Neural progenitor cell (in vitro differentiated cells): ENCODE measurements at regions not wholly inside any gene's neighbourhood (a gene's known extent, or its start where the extent isn't known, plus 50 kb on each side); places are given as distances from the start of the nearest gene placed in this dataset.

Experiments
- DNase-seq: peaks from one replicate; pipeline ENCODE4 v3.0.0-alpha.2; 2016; ENCODE audit warnings: low spot score
- H2AFZ ChIP-seq: fragments of 200-600 bp; sonication (generic); replicated peaks from 2 replicates; pipeline ENCODE4 v1.6.1; 2016; ENCODE audit warnings: antibody characterized with exemption
- H3F3A ChIP-seq: fragments of 200-600 bp; sonication (generic); 2 replicates; pipeline ENCODE4 v1.6.1; 2016; ENCODE audit warnings: antibody characterized with exemption, low read depth
- H3K27ac ChIP-seq: fragments of 200-600 bp; sonication (generic); 2 replicates; pipeline ENCODE4 v1.5.1; 2016; ENCODE audit warnings: mild to moderate bottlenecking
- H3K27me3 ChIP-seq: fragments of 200-600 bp; sonication (generic); 2 replicates; pipeline ENCODE4 v1.6.1; 2016; ENCODE audit warnings: mild to moderate bottlenecking, moderate library complexity
- H3K36me3 ChIP-seq: fragments of 200-600 bp; sonication (generic); 2 replicates; pipeline ENCODE4 v1.5.1; 2016
- H3K4me1 ChIP-seq: fragments of 200-600 bp; sonication (generic); 2 replicates; pipeline ENCODE4 v1.6.1; 2016; ENCODE audit warnings: mixed run types
- H3K4me2 ChIP-seq: fragments of 200-600 bp; sonication (generic); 2 replicates; pipeline ENCODE4 v1.6.1; 2016
- H3K4me3 ChIP-seq: fragments of 200-600 bp; sonication (generic); 2 replicates; pipeline ENCODE4 v1.5.1; 2016
- H3K79me2 ChIP-seq: fragments of 200-600 bp; sonication (generic); 2 replicates; pipeline ENCODE4 v1.6.1; 2016; ENCODE audit warnings: low read depth
- H3K9ac ChIP-seq: fragments of 200-600 bp; sonication (generic); 2 replicates; pipeline ENCODE4 v1.6.1; 2016
- H3K9me3 ChIP-seq: fragments of 200-600 bp; sonication (generic); 2 replicates; pipeline ENCODE4 v1.5.1; 2016; ENCODE audit warnings: low read depth
- H4K20me1 ChIP-seq: fragments of 200-600 bp; sonication (generic); 2 replicates; pipeline ENCODE4 v1.6.1; 2016; ENCODE audit warnings: low read depth
- H3K27ac Mint-ChIP-seq: 3 replicates; pipeline ENCODE4 v1.8.0; 2021; ENCODE audit warnings: mixed read lengths
- H3K27me3 Mint-ChIP-seq: 2 replicates; pipeline ENCODE4 v1.8.0; 2022; ENCODE audit warnings: low read depth, mild to moderate bottlenecking, inconsistent platforms, moderate library complexity, mixed read lengths; ENCODE audit not compliant: insufficient read depth
- H3K36me3 Mint-ChIP-seq: 3 replicates; pipeline ENCODE4 v1.8.0; 2021; ENCODE audit warnings: mixed read lengths
- H3K4me1 Mint-ChIP-seq: 3 replicates; pipeline ENCODE4 v1.8.0; 2021; ENCODE audit warnings: mixed read lengths
- H3K4me3 Mint-ChIP-seq: 3 replicates; pipeline ENCODE4 v1.8.0; 2021; ENCODE audit warnings: mild to moderate bottlenecking, moderate library complexity, mixed read lengths
- H3K9me3 Mint-ChIP-seq: 3 replicates; pipeline ENCODE4 v1.8.0; 2020; ENCODE audit warnings: mixed read lengths
- EZH2 ChIP-seq: fragments of 200-600 bp; sonication (generic); IDR thresholded peaks from 2 replicates; pipeline ENCODE4 v1.6.1; 2017; ENCODE audit warnings: antibody characterized with exemption, mild to moderate bottlenecking, moderate library complexity
- EZH2phosphoT487 ChIP-seq: fragments of 200-600 bp; sonication (generic); IDR thresholded peaks from 2 replicates; pipeline ENCODE4 v1.6.1; 2017; ENCODE audit warnings: antibody characterized with exemption
- TF ChIP-seq, protein P1 (sequence below): fragments of 200-600 bp; sonication (generic); IDR thresholded peaks from 2 replicates; pipeline ENCODE4 v1.5.1; 2017; ENCODE audit warnings: antibody characterized with exemption, mild to moderate bottlenecking

DNA sequence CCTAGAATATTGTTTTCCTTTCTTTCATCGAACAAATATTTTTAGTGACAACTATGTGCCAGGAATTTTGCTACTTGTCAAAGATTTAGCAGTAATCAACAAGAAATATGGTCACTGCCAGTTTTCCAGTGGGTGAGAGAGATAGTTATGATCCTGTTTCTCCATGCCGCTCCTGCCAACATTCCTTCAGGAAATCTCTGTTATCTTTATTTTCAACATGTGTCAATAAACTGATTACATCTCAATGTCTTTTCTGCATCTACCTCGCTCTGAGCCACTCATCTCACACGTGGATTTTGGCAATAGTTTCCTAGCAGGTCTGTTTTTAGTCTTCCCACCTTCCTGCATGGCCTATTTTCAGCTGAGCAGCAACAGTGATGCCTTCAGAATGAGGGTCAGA lies 650.0 kb upstream of the STXBP6 start:
- H3K9me3 ChIP-seq, result no peaks in the 10 kb centered on the region
- H4K20me1 ChIP-seq, result no peaks in the 10 kb centered on the region
- Mint-ChIP-seq H3K27ac (no peak overlapping the region), H3K9me3 (no peaks in the 10 kb centered on the region), H3K27me3 (no peaks in the 10 kb centered on the region), H3K36me3 (no peaks in the 10 kb centered on the region), H3K4me1 (no peaks in the 10 kb centered on the region), H3K4me3 (no peak overlapping the region)
- DNase-seq, result no peak
- no peaks in the 10 kb centered on the region for H3K4me1 ChIP-seq
- H3K27me3 ChIP-seq, result no peaks in the 10 kb centered on the region
- no peak overlapping the region for H3K9ac ChIP-seq
- H3K4me2 ChIP-seq, result no peak overlapping the region
- H3K79me2 ChIP-seq, result no peaks in the 10 kb centered on the region
- H3F3A ChIP-seq, result no peaks in the 10 kb centered on the region
- no peaks in the 10 kb centered on the region for H3K36me3 ChIP-seq
- H2AFZ ChIP-seq, result no peak overlapping the region
- H3K4me3 ChIP-seq, result no peak overlapping the region
- TF ChIP-seq EZH2phosphoT487 (no peak), EZH2 (no peak)
- TF ChIP-seq, protein P1, sequence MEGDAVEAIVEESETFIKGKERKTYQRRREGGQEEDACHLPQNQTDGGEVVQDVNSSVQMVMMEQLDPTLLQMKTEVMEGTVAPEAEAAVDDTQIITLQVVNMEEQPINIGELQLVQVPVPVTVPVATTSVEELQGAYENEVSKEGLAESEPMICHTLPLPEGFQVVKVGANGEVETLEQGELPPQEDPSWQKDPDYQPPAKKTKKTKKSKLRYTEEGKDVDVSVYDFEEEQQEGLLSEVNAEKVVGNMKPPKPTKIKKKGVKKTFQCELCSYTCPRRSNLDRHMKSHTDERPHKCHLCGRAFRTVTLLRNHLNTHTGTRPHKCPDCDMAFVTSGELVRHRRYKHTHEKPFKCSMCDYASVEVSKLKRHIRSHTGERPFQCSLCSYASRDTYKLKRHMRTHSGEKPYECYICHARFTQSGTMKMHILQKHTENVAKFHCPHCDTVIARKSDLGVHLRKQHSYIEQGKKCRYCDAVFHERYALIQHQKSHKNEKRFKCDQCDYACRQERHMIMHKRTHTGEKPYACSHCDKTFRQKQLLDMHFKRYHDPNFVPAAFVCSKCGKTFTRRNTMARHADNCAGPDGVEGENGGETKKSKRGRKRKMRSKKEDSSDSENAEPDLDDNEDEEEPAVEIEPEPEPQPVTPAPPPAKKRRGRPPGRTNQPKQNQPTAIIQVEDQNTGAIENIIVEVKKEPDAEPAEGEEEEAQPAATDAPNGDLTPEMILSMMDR, result no peak
- no peak overlapping the region for H3K27ac ChIP-seq

GRCh38 chr14:25698111-25698510 lies 648.2 kb upstream of the STXBP6 start:
- Mint-ChIP-seq H3K36me3 (no peaks in the 10 kb centered on the region), H3K27ac (no peak overlapping the region), H3K4me1 (no peaks in the 10 kb centered on the region), H3K4me3 (no peak overlapping the region), H3K27me3 (no peaks in the 10 kb centered on the region), H3K9me3 (no peaks in the 10 kb centered on the region)
- no peaks in the 10 kb centered on the region for H3K79me2 ChIP-seq
- H4K20me1 ChIP-seq, result no peaks in the 10 kb centered on the region
- H3K27ac ChIP-seq, result no peak overlapping the region
- no peak for DNase-seq
- no peaks in the 10 kb centered on the region for H3K27me3 ChIP-seq
- H3K4me3 ChIP-seq, result no peak overlapping the region
- H3K9me3 ChIP-seq, result no peaks in the 10 kb centered on the region
- no peaks in the 10 kb centered on the region for H3K36me3 ChIP-seq
- TF ChIP-seq EZH2, result no peak
- TF ChIP-seq, protein P1, result no peak
- TF ChIP-seq EZH2phosphoT487, result no peak
- H3K4me2 ChIP-seq, result no peak overlapping the region
- no peaks in the 10 kb centered on the region for H3K4me1 ChIP-seq
- no peak overlapping the region for H3K9ac ChIP-seq
- H3F3A ChIP-seq, result no peaks in the 10 kb centered on the region
- H2AFZ ChIP-seq, result no peak overlapping the region

DNA sequence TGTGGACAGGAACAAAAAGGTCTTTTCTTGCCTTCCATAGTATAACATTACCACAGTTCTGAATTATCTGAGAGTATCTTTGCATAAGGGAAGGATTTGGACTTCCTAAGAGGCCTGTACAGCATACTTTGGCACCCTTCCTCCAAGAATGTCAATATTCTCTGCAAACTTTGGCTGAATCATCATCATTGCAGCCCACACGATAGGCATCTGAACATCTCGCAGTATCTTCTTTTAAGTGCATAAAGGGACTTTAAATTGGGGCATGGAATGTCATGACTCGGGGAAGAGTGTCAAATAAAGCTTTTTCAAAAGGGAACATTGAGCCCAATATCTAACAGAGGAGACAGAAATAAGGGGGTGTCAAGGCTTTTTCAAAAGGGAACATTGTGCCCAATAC lies 646.2 kb upstream of the STXBP6 start:
- H3K9ac ChIP-seq, result no peak overlapping the region
- DNase-seq, result no peak
- Mint-ChIP-seq H3K9me3 (no peaks in the 10 kb centered on the region), H3K36me3 (no peaks in the 10 kb centered on the region), H3K27me3 (no peaks in the 10 kb centered on the region), H3K27ac (no peak overlapping the region), H3K4me1 (no peaks in the 10 kb centered on the region), H3K4me3 (no peak overlapping the region)
- no peaks in the 10 kb centered on the region for H3K36me3 ChIP-seq
- no peak for TF ChIP-seq EZH2phosphoT487
- TF ChIP-seq, protein P1, result no peak
- no peak for TF ChIP-seq EZH2
- H3K4me1 ChIP-seq, result no peaks in the 10 kb centered on the region
- H3K4me3 ChIP-seq, result no peak overlapping the region
- no peaks in the 10 kb centered on the region for H3K79me2 ChIP-seq
- H3K9me3 ChIP-seq, result no peaks in the 10 kb centered on the region
- H4K20me1 ChIP-seq, result no peaks in the 10 kb centered on the region
- no peaks in the 10 kb centered on the region for H3F3A ChIP-seq
- no peak overlapping the region for H2AFZ ChIP-seq
- no peaks in the 10 kb centered on the region for H3K27me3 ChIP-seq
- no peak overlapping the region for H3K27ac ChIP-seq
- no peak overlapping the region for H3K4me2 ChIP-seq

GRCh38 chr14:25685004-25685403 lies 635.1 kb upstream of the STXBP6 start:
- H3K27me3 ChIP-seq, result no peaks in the 10 kb centered on the region
- no peaks in the 10 kb centered on the region for H3K4me1 ChIP-seq
- no peaks in the 10 kb centered on the region for H3K36me3 ChIP-seq
- H3K27ac ChIP-seq, result no peak overlapping the region
- H3K4me3 ChIP-seq, result no peak overlapping the region
- no peaks in the 10 kb centered on the region for H4K20me1 ChIP-seq
- no peak for DNase-seq
- H3K79me2 ChIP-seq, result no peaks in the 10 kb centered on the region
- Mint-ChIP-seq H3K4me3 (no peak overlapping the region), H3K27ac (no peak overlapping the region), H3K36me3 (no peaks in the 10 kb centered on the region), H3K4me1 (no peaks in the 10 kb centered on the region), H3K27me3 (peaks cover 1% of the 10 kb centered on the region), H3K9me3 (no peaks in the 10 kb centered on the region)
- no peak overlapping the region for H3K9ac ChIP-seq
- no peaks in the 10 kb centered on the region for H3F3A ChIP-seq
- H3K9me3 ChIP-seq, result no peaks in the 10 kb centered on the region
- H2AFZ ChIP-seq, result no peak overlapping the region
- H3K4me2 ChIP-seq, result no peak overlapping the region
- no peak for TF ChIP-seq EZH2
- TF ChIP-seq, protein P1, result no peak
- no peak for TF ChIP-seq EZH2phosphoT487
